Skin epidermis (tissue), 12 donors: ENCODE measurements at regions not wholly inside any gene's neighbourhood (a gene's known extent, or its start where the extent isn't known, plus 50 kb on each side); places are given as distances from the start of the nearest gene placed in this dataset.
"Not testable (repeated sequence)": the region's sequence is repeated elsewhere in the genome, so short reads cannot be mapped to it uniquely, and the experiment has no call there.

ENCODE experiments used
- H3K27ac ChIP-seq, 21 experiments: fragments of 200-600 bp; sonication (generic) in 11 of 21; one replicate each; pipeline ENCODE4 v1.5.0; 2020; ENCODE audit warnings: mild to moderate bottlenecking in 3 of 21, inconsistent platforms in 2 of 21, moderate library complexity in 2 of 21
- H3K4me3 ChIP-seq, 7 experiments: fragments of 200-600 bp; sonication (generic) in 2 of 7; one replicate each; pipeline ENCODE4 v1.5.0; 2020; ENCODE audit warnings: inconsistent platforms in 2 of 7, mild to moderate bottlenecking in 2 of 7, moderate library complexity in 1 of 7

DNA sequence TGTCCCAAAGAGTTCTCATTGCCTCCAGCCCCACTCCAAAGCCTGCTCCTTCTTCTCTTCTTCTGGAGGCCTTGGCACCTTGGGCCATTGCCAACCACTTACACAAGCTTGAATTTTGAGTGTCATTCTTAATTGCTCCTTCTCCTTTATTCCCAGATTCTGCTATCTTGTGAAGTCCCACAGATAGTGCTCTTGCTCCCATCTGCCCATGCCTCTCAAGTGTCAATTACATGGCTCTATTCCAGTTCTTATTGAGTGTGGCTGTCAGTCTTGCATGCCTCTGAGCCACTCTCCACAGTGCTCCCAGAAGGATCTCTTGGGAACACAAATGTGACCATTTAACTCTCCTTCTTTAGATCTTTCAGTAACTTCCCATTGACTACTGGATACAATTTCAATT lies 117.3 kb upstream of the SFRP2 start:
- Histone ChIP-seq H3K4me3 (no peak overlapping the region), H3K27ac (no peak overlapping the region)

- Histone ChIP-seq H3K4me3 (no peak overlapping the region), H3K27ac (no peak overlapping the region)
Measured at GRCh38 chr4:153905231-153905630, 116.3 kb upstream of the SFRP2 start.

GRCh38 chr4:153904011-153904410 lies 115.1 kb upstream of the SFRP2 start:
- H3K4me3 ChIP-seq = no peak overlapping the region
- peak overlapping the region in 1 of 21 experiments; percentile 42 for H3K27ac ChIP-seq

GRCh38 chr4:153901220-153901619 lies 112.3 kb upstream of the SFRP2 start:
- no peak overlapping the region for H3K27ac ChIP-seq
- H3K4me3 ChIP-seq = no peak overlapping the region

- Histone ChIP-seq H3K27ac (no peak overlapping the region), H3K4me3 (no peak overlapping the region)
Measured at GRCh38 chr4:153900426-153900825, 111.5 kb upstream of the SFRP2 start.

DNA sequence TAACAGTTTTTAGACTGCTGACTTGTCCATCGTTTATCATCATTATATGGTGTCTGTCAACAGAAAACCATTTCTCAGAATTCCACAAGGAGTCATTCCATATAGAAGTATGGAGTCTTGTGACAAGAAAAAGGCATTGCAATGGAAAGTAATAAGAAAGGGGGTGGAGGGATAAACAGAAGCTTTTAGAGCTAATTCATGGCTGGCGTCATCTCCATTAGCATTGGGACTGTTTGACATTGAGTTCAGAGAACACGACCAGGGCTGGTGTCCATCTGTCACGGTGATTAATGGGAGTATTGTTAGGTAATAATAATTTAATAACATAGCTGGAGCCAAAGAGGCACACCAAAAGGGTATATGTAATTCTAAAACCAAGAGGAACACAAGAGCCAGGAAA lies 101.9 kb upstream of the SFRP2 start:
- H3K27ac ChIP-seq = no peak overlapping the region
- H3K4me3 ChIP-seq = no peak overlapping the region

DNA sequence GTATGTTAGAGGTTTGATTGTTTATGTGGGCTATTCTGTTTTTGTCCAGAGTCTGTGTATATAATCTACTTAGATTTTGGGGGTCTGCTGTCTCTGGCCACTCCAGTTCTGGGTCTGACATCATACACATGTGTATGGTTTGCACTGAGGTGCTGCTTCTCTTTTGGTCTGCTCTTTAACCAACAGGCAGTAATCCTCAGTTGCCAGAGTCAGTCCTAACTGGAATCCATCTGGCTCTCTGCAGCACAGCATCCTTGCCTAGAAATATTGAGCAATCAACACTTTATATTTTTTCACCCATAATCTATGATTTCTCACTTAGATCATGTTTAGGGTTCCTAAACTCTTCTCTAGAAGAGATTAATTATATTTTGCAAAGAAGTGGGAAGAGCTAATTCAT lies 98.3 kb upstream of the SFRP2 start:
- Histone ChIP-seq H3K4me3 (no peak overlapping the region), H3K27ac (peak overlapping the region in 4 of 21 experiments; percentile 3 to 17 (median 9))

GRCh38 chr4:153884325-153884724 lies 95.4 kb upstream of the SFRP2 start:
- no peak overlapping the region for H3K4me3 ChIP-seq
- no peak overlapping the region for H3K27ac ChIP-seq

GRCh38 chr4:153880983-153881382 lies 92.1 kb upstream of the SFRP2 start:
- Histone ChIP-seq H3K27ac (no peak overlapping the region), H3K4me3 (no peak overlapping the region)

DNA sequence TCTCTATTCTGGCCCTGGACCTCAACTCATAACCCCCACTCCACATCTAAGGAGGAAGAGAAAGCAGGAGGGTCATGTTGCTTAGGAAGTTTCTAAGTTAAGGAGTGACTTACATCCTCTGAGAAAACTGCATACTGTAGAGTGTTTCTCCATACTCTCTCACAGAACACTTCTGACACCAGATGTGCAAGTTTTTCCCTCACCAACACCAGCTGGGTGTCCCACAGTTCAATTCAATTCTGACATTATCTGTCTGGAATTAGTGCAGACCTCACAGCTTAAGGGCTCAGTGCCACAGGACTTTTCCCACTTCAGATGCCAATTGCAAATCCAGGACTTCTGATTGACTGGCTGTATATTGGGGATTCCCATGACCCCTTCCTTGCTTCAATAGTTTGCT lies 89.0 kb upstream of the SFRP2 start:
- H3K4me3 ChIP-seq = no peak overlapping the region

GRCh38 chr4:153873741-153874140 lies 84.9 kb upstream of the SFRP2 start:
- H3K4me3 ChIP-seq = no peak overlapping the region
- H3K27ac ChIP-seq = no peak overlapping the region

More for the DNA sequence above, 89.0 kb upstream of the SFRP2 start:
- peak overlapping the region in 1 of 21 experiments; percentile 30 for H3K27ac ChIP-seq

DNA sequence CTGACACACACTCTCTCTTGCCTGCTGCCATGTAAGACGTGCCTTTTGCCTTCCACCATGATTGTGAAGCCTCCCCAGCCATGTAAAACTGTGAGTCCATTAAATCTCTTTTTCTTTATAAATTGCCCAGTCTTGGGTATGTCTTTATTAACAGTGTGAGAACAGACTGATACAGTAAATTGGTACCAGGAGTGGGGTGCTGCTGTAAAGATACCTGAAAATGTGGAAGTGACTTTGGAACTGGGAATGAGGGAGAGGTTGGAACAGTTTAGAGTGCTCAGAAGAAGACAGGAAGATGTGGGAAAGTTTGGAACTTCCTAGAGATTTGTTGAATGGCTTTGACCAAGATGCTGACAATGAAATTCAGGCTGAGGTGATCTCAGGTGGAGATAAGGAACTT lies 77.9 kb upstream of the SFRP2 start:
- not testable (repeated sequence) for H3K4me3 ChIP-seq, H3K27ac ChIP-seq

- no peak overlapping the region for H3K27ac ChIP-seq
- H3K4me3 ChIP-seq = no peak overlapping the region
Measured at GRCh38 chr4:153852501-153852900, 63.6 kb upstream of the SFRP2 start.

DNA sequence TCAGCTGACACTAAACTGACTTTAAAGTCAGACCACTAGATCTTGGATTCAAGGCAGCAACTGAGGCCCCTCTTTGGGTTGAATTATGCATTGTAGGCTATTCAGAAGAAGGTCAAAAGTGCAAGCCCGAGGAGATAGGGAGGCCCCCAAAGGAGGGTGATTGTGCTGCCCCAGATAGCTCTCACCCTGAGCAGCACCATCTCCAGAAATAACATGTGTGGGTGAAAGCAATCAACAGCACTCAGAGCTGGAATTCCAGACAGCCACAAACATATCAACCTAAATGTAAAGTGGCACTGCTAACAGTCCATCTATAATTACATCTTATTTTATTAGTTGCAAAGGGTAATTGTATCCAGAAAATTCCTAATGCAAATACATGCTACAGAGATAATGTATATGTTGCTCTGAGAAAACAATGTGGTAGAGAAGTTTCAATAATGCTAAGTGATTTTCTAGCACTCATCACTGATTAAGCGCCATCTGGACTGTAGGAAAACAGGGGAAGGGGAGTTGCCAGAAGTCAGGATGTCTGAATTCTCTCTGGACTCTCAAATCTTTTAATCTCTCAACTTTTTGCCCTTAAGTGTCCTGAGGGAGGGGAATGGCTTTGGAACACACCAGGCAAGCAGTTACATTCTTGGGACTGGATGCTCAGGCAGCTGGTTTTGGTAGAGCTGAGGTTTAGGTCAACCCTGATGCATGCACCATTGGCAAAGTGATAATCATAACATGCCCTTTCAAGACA lies 61.8 kb upstream of the SFRP2 start:
- no peak overlapping the region for H3K4me3 ChIP-seq
- H3K27ac ChIP-seq = no peak overlapping the region

- H3K4me3 ChIP-seq = no peak overlapping the region
- no peak overlapping the region for H3K27ac ChIP-seq
Measured at GRCh38 chr4:153844144-153844543, 55.3 kb upstream of the SFRP2 start.
